ENCODE measurements at regions not wholly inside any gene's neighbourhood (a gene's known extent, or its start where the extent isn't known, plus 50 kb on each side); places are given as distances from the start of the nearest gene placed in this dataset.

GRCh38 chr6:10144772-10145171 lies 270.1 kb downstream of the TFAP2A start:
- no peak overlapping the region for H3K4me3 ChIP-seq (ENCODE audit: low read length)
- Mint-ChIP-seq H3K27ac (no peak overlapping the region), H3K9me3 (peaks cover 2% of the 10 kb centered on the region in 2 donors), H3K4me1 (no peaks in the 10 kb centered on the region), H3K4me3 (no peak overlapping the region), H3K27me3 (ENCODE audit: low read depth in 2 of 2) (peaks cover 0 to 2% of the 10 kb centered on the region in 2 donors), H3K36me3 (no peaks in the 10 kb centered on the region)
- TF ChIP-seq CTCF (IDR thresholded peaks at IDR 0.05): no peak
- WGBS (ENCODE audit: insufficient coverage): no CpG with 5 or more reads among the region's 1 CpG
- no peaks in the 10 kb centered on the region for H3K9me3 ChIP-seq (ENCODE audit: control insufficient read depth, insufficient read depth, low read length)
- no peaks in the 10 kb centered on the region for H3K4me1 ChIP-seq (ENCODE audit: control insufficient read depth, insufficient read depth, low read length)
- ATAC-seq: no peak
- intact Hi-C loops (cut with micrococcal nuclease): no loop called here
- no peaks in the 10 kb centered on the region for H3K36me3 ChIP-seq (ENCODE audit: control insufficient read depth, insufficient read depth, low read length)
- DNase-seq: no peak
- no peak overlapping the region for H3K27ac ChIP-seq (ENCODE audit: low read length)
- H3K27me3 ChIP-seq (ENCODE audit: control insufficient read depth, insufficient read depth, low read length): no peaks in the 10 kb centered on the region

- Mint-ChIP-seq H3K4me3 (no peak overlapping the region), H3K27ac (no peak overlapping the region), H3K9me3 (peaks cover 2 to 4% of the 10 kb centered on the region in 2 donors), H3K4me1 (no peaks in the 10 kb centered on the region), H3K36me3 (no peaks in the 10 kb centered on the region), H3K27me3 (ENCODE audit: low read depth in 2 of 2) (no peaks in the 10 kb centered on the region)
- Histone ChIP-seq H3K4me1 (ENCODE audit: control insufficient read depth, insufficient read depth, low read length) (no peaks in the 10 kb centered on the region), H3K9me3 (ENCODE audit: control insufficient read depth, insufficient read depth, low read length) (no peaks in the 10 kb centered on the region), H3K4me3 (ENCODE audit: low read length) (no peak overlapping the region), H3K27me3 (ENCODE audit: control insufficient read depth, insufficient read depth, low read length) (no peaks in the 10 kb centered on the region), H3K27ac (ENCODE audit: low read length) (no peak overlapping the region), H3K36me3 (ENCODE audit: control insufficient read depth, insufficient read depth, low read length) (no peaks in the 10 kb centered on the region)
- no peak for TF ChIP-seq CTCF (IDR thresholded peaks at IDR 0.05)
- no peak for DNase-seq
- intact Hi-C loops (cut with micrococcal nuclease): no loop called here
- 67% methylated on average over 3 of the region's 3 CpGs for WGBS (ENCODE audit: insufficient coverage)
- no peak for ATAC-seq
These were observed 273.0 kb downstream of the TFAP2A start for GRCh38 chr6:10141746-10142443.

GRCh38 chr6:10140824-10141223 lies 274.1 kb downstream of the TFAP2A start:
- H3K27ac Mint-ChIP-seq: no peak overlapping the region
- no peak for DNase-seq

More at GRCh38 chr6:10140824-10141223, 274.1 kb downstream of the TFAP2A start:
- Histone ChIP-seq H3K36me3 (ENCODE audit: control insufficient read depth, insufficient read depth, low read length) (no peaks in the 10 kb centered on the region), H3K27me3 (ENCODE audit: control insufficient read depth, insufficient read depth, low read length) (no peaks in the 10 kb centered on the region), H3K4me3 (ENCODE audit: low read length) (no peak overlapping the region), H3K27ac (ENCODE audit: low read length) (no peak overlapping the region), H3K4me1 (ENCODE audit: control insufficient read depth, insufficient read depth, low read length) (no peaks in the 10 kb centered on the region), H3K9me3 (ENCODE audit: control insufficient read depth, insufficient read depth, low read length) (no peaks in the 10 kb centered on the region)
- intact Hi-C loops (cut with micrococcal nuclease): no loop called here
- Mint-ChIP-seq H3K4me3 (no peak overlapping the region), H3K27me3 (ENCODE audit: low read depth in 2 of 2) (no peaks in the 10 kb centered on the region), H3K36me3 (no peaks in the 10 kb centered on the region), H3K9me3 (peaks cover 2 to 4% of the 10 kb centered on the region in 2 donors), H3K4me1 (no peaks in the 10 kb centered on the region)
- ATAC-seq: no peak
- TF ChIP-seq CTCF (IDR thresholded peaks at IDR 0.05): no peak
- 100% methylated on average over 1 of the region's 3 CpGs for WGBS (ENCODE audit: insufficient coverage)

Measured in natural killer cell (primary cell).